HG03565 (cell line): ENCODE measurements at regions not wholly inside any gene's neighbourhood (a gene's known extent, or its start where the extent isn't known, plus 50 kb on each side); places are given as distances from the start of the nearest gene placed in this dataset.

ENCODE experiments used
- ATAC-seq: cut with Tn5 transposase; IDR thresholded peaks from one replicate; pipeline ENCODE4 v1.9.1; 2021; ENCODE audit warnings: mild to moderate bottlenecking, moderate library complexity; ENCODE audit not compliant: unreplicated experiment

GRCh38 chr4:123966990-123967769 lies 570.6 kb downstream of the SPRY1 start:
- no peak for ATAC-seq

GRCh38 chr4:123972031-123972430 lies 575.4 kb downstream of the SPRY1 start:
- no peak for ATAC-seq

- ATAC-seq, result no peak
These were observed 578.0 kb downstream of the SPRY1 start for GRCh38 chr4:123974386-123975149.

GRCh38 chr4:123976285-123976684 lies 579.7 kb downstream of the SPRY1 start:
- no peak for ATAC-seq

GRCh38 chr4:123976819-123977218 lies 580.2 kb downstream of the SPRY1 start:
- no peak for ATAC-seq

GRCh38 chr4:123977641-123978081 lies 581.1 kb downstream of the SPRY1 start:
- ATAC-seq, result no peak

GRCh38 chr4:123978637-123979036 lies 582.0 kb downstream of the SPRY1 start:
- no peak for ATAC-seq

GRCh38 chr4:123980736-123981300 lies 584.2 kb downstream of the SPRY1 start:
- ATAC-seq, result no peak

GRCh38 chr4:123984886-123985285 lies 588.3 kb downstream of the SPRY1 start:
- ATAC-seq, result no peak

GRCh38 chr4:123986268-123986798 lies 589.7 kb downstream of the SPRY1 start:
- no peak for ATAC-seq

GRCh38 chr4:123987408-123987807 lies 590.8 kb downstream of the SPRY1 start:
- ATAC-seq, result no peak

GRCh38 chr4:123990310-123990870 lies 593.8 kb downstream of the SPRY1 start:
- ATAC-seq, result no peak

- ATAC-seq, result no peak
These were observed 598.3 kb downstream of the SPRY1 start for GRCh38 chr4:123994917-123995316.

- ATAC-seq, result no peak
These were observed 599.3 kb downstream of the SPRY1 start for GRCh38 chr4:123995936-123996335.

- ATAC-seq, result no peak
These were observed 600.3 kb downstream of the SPRY1 start for GRCh38 chr4:123996718-123997510.

GRCh38 chr4:123997776-123998449 lies 601.3 kb downstream of the SPRY1 start:
- no peak for ATAC-seq

GRCh38 chr4:124000233-124000632 lies 603.6 kb downstream of the SPRY1 start:
- ATAC-seq, result no peak

GRCh38 chr4:124015766-124016165 lies 619.2 kb downstream of the SPRY1 start:
- ATAC-seq, result no peak

- ATAC-seq, result no peak
These were observed 620.7 kb downstream of the SPRY1 start for GRCh38 chr4:124017185-124017785.
